HL-60 (cell line): ENCODE measurements at regions not wholly inside any gene's neighbourhood (a gene's known extent, or its start where the extent isn't known, plus 50 kb on each side); places are given as distances from the start of the nearest gene placed in this dataset.

ENCODE experiments used
- DNase-seq, 2 experiments: peaks; one replicate each; pipeline ENCODE4 v3.0.0-alpha.2; 2010 to 2020; ENCODE audit warnings: low read depth in 1 of 2, low spot score in 1 of 2
- H3K27ac ChIP-seq: fragments of 250-450 bp; sonication (Bioruptor Pico); replicated peaks from 2 replicates; pipeline ENCODE4 v1.5.1; 2020; ENCODE audit warnings: mild to moderate bottlenecking, moderate library complexity
- H3K27me3 ChIP-seq: fragments of 250-450 bp; sonication (Bioruptor Pico); 2 replicates; pipeline ENCODE4 v1.5.1; 2021; ENCODE audit warnings: mild to moderate bottlenecking, moderate library complexity; ENCODE audit not compliant: insufficient read depth, poor library complexity, severe bottlenecking
- H3K4me3 ChIP-seq: replicated peaks from 2 replicates; pipeline ENCODE4 v1.5.1; 2011; ENCODE audit warnings: mild to moderate bottlenecking, control low read depth, low read length; ENCODE audit not compliant: insufficient read depth
- CTCF ChIP-seq: IDR thresholded peaks from one replicate; pipeline ENCODE4 v1.5.1; 2011; ENCODE audit warnings: low read length, control low read depth, inconsistent platforms; ENCODE audit not compliant: insufficient read depth
- GABPA ChIP-seq: IDR thresholded peaks from 2 replicates; pipeline ENCODE4 v1.6.1; 2012; ENCODE audit warnings: low read depth
- POLR2AphosphoS5 ChIP-seq: IDR thresholded peaks from 2 replicates; pipeline ENCODE4 v1.6.1; 2012; ENCODE audit warnings: low read depth
- SPI1 ChIP-seq: IDR thresholded peaks from 2 replicates; pipeline ENCODE4 v1.6.1; 2012; ENCODE audit warnings: low read depth, mild to moderate bottlenecking, borderline replicate concordance
- TF ChIP-seq, protein P1 (sequence below): IDR thresholded peaks from 2 replicates; pipeline ENCODE4 v1.6.1; 2012; ENCODE audit warnings: low read depth; ENCODE audit not compliant: insufficient replicate concordance

DNA sequence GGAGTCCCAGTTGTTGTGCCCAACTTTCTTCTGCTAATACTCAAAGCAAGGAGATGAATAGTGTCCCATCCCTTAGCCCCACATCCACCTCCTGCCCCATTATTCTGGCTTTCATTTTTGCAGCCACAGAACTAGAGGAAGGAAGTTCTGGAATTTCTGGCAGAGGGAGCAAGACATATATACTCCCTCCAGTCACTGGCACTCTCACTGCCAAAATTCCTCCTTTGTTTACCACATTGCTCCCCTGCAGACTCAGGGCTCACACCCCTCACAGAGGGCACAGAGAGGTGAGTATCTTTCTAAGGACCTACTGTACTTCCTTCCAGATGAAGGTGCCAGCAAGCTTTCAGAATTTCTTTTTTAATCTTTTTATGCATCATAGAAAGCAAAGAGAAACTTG is 168.0 kb upstream of the ID4 start:
- TF ChIP-seq CTCF (no peak), POLR2AphosphoS5 (no peak), GABPA (no peak), SPI1 (no peak)
- TF ChIP-seq, protein P1, sequence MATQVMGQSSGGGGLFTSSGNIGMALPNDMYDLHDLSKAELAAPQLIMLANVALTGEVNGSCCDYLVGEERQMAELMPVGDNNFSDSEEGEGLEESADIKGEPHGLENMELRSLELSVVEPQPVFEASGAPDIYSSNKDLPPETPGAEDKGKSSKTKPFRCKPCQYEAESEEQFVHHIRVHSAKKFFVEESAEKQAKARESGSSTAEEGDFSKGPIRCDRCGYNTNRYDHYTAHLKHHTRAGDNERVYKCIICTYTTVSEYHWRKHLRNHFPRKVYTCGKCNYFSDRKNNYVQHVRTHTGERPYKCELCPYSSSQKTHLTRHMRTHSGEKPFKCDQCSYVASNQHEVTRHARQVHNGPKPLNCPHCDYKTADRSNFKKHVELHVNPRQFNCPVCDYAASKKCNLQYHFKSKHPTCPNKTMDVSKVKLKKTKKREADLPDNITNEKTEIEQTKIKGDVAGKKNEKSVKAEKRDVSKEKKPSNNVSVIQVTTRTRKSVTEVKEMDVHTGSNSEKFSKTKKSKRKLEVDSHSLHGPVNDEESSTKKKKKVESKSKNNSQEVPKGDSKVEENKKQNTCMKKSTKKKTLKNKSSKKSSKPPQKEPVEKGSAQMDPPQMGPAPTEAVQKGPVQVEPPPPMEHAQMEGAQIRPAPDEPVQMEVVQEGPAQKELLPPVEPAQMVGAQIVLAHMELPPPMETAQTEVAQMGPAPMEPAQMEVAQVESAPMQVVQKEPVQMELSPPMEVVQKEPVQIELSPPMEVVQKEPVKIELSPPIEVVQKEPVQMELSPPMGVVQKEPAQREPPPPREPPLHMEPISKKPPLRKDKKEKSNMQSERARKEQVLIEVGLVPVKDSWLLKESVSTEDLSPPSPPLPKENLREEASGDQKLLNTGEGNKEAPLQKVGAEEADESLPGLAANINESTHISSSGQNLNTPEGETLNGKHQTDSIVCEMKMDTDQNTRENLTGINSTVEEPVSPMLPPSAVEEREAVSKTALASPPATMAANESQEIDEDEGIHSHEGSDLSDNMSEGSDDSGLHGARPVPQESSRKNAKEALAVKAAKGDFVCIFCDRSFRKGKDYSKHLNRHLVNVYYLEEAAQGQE, result no peak
- no peak for DNase-seq

DNA sequence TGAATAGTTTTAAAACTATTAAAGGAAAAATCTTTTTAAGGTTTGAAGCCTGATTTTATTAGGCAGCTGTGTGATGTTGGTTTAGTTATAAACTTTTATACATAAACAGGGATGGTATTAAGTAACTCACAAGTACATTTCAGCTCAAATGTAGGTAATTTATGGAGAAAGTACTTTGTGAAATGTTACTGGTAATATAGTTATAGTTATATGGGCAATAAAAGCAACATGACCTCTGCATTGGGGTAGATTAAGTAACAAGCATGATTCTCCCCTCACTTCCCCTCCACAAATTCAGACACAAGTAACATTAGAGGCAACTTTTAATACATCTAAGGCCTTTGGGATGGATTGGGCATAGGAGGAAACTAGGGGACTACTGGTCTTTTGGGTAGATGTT is 154.3 kb upstream of the ID4 start:
- Histone ChIP-seq H3K27me3 (no peaks in the 10 kb centered on the region), H3K4me3 (no peak overlapping the region), H3K27ac (no peak overlapping the region)
- no peak for DNase-seq
- TF ChIP-seq GABPA (no peak), CTCF (no peak), POLR2AphosphoS5 (no peak), SPI1 (no peak)
- TF ChIP-seq, protein P1, result no peak

More for the DNA sequence above, 168.0 kb upstream of the ID4 start:
- no peak overlapping the region for H3K27ac ChIP-seq
- no peak overlapping the region for H3K4me3 ChIP-seq
- H3K27me3 ChIP-seq, result no peaks in the 10 kb centered on the region

- TF ChIP-seq, protein P1, result no peak
- no peak for TF ChIP-seq POLR2AphosphoS5
- TF ChIP-seq SPI1, result no peak
- no peak for TF ChIP-seq GABPA
- no peak for TF ChIP-seq CTCF
- Histone ChIP-seq H3K4me3 (no peak overlapping the region), H3K27me3 (peaks cover 15% of the 10 kb centered on the region), H3K27ac (no peak overlapping the region)
- DNase-seq, result no peak
Measured at GRCh38 chr6:19690325-19691075, 146.7 kb upstream of the ID4 start.
